ENCODE measurements at regions not wholly inside any gene's neighbourhood (a gene's known extent, or its start where the extent isn't known, plus 50 kb on each side); places are given as distances from the start of the nearest gene placed in this dataset.

GRCh38 chr2:19031642-19032041, 326.8 kb downstream of the OSR1 start:
- no peak for TF ChIP-seq EZH2 (IDR thresholded peaks at IDR 0.05; ENCODE audit: low read length)
- no peak for TF ChIP-seq CTCF (optimal IDR thresholded peaks at IDR 0.05 in 1 of 3, IDR thresholded peaks at IDR 0.05 in 1 of 3, conservative IDR thresholded peaks at IDR 0.05 in 1 of 3; ENCODE audit: extremely low read depth in 1 of 3, insufficient read depth in 2 of 3, low read length in 3 of 3)
- Histone ChIP-seq H3K9me3 (ENCODE audit: control insufficient read depth, low read depth, low read length) (no peaks in the 10 kb centered on the region), H3K9me1 (ENCODE audit: control insufficient read depth, extremely low read depth, insufficient read depth, low read length) (no peaks in the 10 kb centered on the region), H3K4me3 (ENCODE audit: control insufficient read depth in 2 of 3, extremely low read depth in 1 of 3, insufficient read depth in 2 of 3, low read depth in 1 of 3, low read length in 3 of 3) (no peak overlapping the region), H3K4me1 (ENCODE audit: control insufficient read depth, extremely low read depth, insufficient read depth, low read length) (peaks cover 14% of the 10 kb centered on the region), H3K27me3 (ENCODE audit: control insufficient read depth, extremely low read depth, insufficient read depth, low read length) (no peaks in the 10 kb centered on the region), H3K79me2 (ENCODE audit: control insufficient read depth, insufficient read depth, low read length) (no peaks in the 10 kb centered on the region), H3K9ac (ENCODE audit: control insufficient read depth, extremely low read depth, insufficient read depth, low read length) (no peak overlapping the region), H3K36me3 (ENCODE audit: control insufficient read depth in 2 of 2, extremely low read depth in 1 of 2, insufficient read depth in 2 of 2, low read length in 2 of 2) (no peaks in the 10 kb centered on the region), H3K27ac (ENCODE audit: control insufficient read depth, insufficient read depth, low read length) (no peak overlapping the region), H2AFZ (ENCODE audit: control insufficient read depth, low read length) (no peak overlapping the region), H4K20me1 (ENCODE audit: control insufficient read depth, extremely low read depth, insufficient read depth, low read length) (no peaks in the 10 kb centered on the region), H3K4me2 (ENCODE audit: control insufficient read depth, extremely low read depth, insufficient read depth, low read depth, low read length) (no peak overlapping the region)
- no peak for DNase-seq (ENCODE audit: low read depth, low spot score)
- FAIRE-seq: no peak
- dilution Hi-C loops (cut with MboI; ENCODE audit: extremely low pct_ligation_motif_present, low sequenced_read_pairs): no loop called here

GRCh38 chr2:19029655-19030054, 328.8 kb downstream of the OSR1 start:
- dilution Hi-C loops (cut with MboI; ENCODE audit: extremely low pct_ligation_motif_present, low sequenced_read_pairs): no loop called here
- Histone ChIP-seq H3K4me2 (ENCODE audit: control insufficient read depth, extremely low read depth, insufficient read depth, low read depth, low read length) (no peak overlapping the region), H2AFZ (ENCODE audit: control insufficient read depth, low read length) (no peak overlapping the region), H3K9ac (ENCODE audit: control insufficient read depth, extremely low read depth, insufficient read depth, low read length) (no peak overlapping the region), H3K27me3 (ENCODE audit: control insufficient read depth, extremely low read depth, insufficient read depth, low read length) (no peaks in the 10 kb centered on the region), H3K79me2 (ENCODE audit: control insufficient read depth, insufficient read depth, low read length) (no peaks in the 10 kb centered on the region), H3K4me3 (ENCODE audit: control insufficient read depth in 2 of 3, extremely low read depth in 1 of 3, insufficient read depth in 2 of 3, low read depth in 1 of 3, low read length in 3 of 3) (no peak overlapping the region), H4K20me1 (ENCODE audit: control insufficient read depth, extremely low read depth, insufficient read depth, low read length) (no peaks in the 10 kb centered on the region), H3K9me1 (ENCODE audit: control insufficient read depth, extremely low read depth, insufficient read depth, low read length) (no peaks in the 10 kb centered on the region), H3K4me1 (ENCODE audit: control insufficient read depth, extremely low read depth, insufficient read depth, low read length) (peaks cover 18% of the 10 kb centered on the region), H3K36me3 (ENCODE audit: control insufficient read depth in 2 of 2, extremely low read depth in 1 of 2, insufficient read depth in 2 of 2, low read length in 2 of 2) (no peaks in the 10 kb centered on the region), H3K27ac (ENCODE audit: control insufficient read depth, insufficient read depth, low read length) (no peak overlapping the region), H3K9me3 (ENCODE audit: control insufficient read depth, low read depth, low read length) (no peaks in the 10 kb centered on the region)
- TF ChIP-seq EZH2 (IDR thresholded peaks at IDR 0.05; ENCODE audit: low read length) (no peak), CTCF (optimal IDR thresholded peaks at IDR 0.05 in 1 of 3, IDR thresholded peaks at IDR 0.05 in 1 of 3, conservative IDR thresholded peaks at IDR 0.05 in 1 of 3; ENCODE audit: extremely low read depth in 1 of 3, insufficient read depth in 2 of 3, low read length in 3 of 3) (no peak)
- DNase-seq (ENCODE audit: low read depth, low spot score): no peak
- peak; percentile 75 for FAIRE-seq

Measured in keratinocyte (primary cell).